Muscle of leg (tissue), 3 donors: ENCODE measurements at regions not wholly inside any gene's neighbourhood (a gene's known extent, or its start where the extent isn't known, plus 50 kb on each side); places are given as distances from the start of the nearest gene placed in this dataset.
"Not testable (repeated sequence)": the region's sequence is repeated elsewhere in the genome, so short reads cannot be mapped to it uniquely, and the experiment has no call there.

Source experiments
- DNase-seq: peaks from one replicate; pipeline ENCODE4 v3.0.0; 2013
- H3K27ac ChIP-seq: one replicate; pipeline ENCODE4 v1.5.1; 2013; ENCODE audit warnings: mild to moderate bottlenecking, low read length, control low read depth
- H3K27me3 ChIP-seq: one replicate; pipeline ENCODE4 v1.6.1; 2013; ENCODE audit warnings: low read length; ENCODE audit not compliant: control insufficient read depth, insufficient read depth
- H3K36me3 ChIP-seq: one replicate; pipeline ENCODE4 v1.6.1; 2013; ENCODE audit warnings: low read length; ENCODE audit not compliant: control insufficient read depth, insufficient read depth
- H3K4me1 ChIP-seq: one replicate; pipeline ENCODE4 v1.6.1; 2013; ENCODE audit warnings: low read length; ENCODE audit not compliant: control insufficient read depth, insufficient read depth
- H3K4me3 ChIP-seq: one replicate; pipeline ENCODE4 v1.5.1; 2013; ENCODE audit warnings: low read length, control low read depth
- H3K9me3 ChIP-seq: replicated peaks from 2 replicates; pipeline ENCODE4 v1.6.1; 2013; ENCODE audit warnings: low read depth, low read length; ENCODE audit not compliant: control insufficient read depth
- WGBS: methylation state at CpG from one replicate; pipeline ENCODE4 v1.1.5; 2013; ENCODE audit warnings: missing lambda C conversion rate; ENCODE audit not compliant: insufficient coverage; 5-methylcytosine and 5-hydroxymethylcytosine counted together

DNA sequence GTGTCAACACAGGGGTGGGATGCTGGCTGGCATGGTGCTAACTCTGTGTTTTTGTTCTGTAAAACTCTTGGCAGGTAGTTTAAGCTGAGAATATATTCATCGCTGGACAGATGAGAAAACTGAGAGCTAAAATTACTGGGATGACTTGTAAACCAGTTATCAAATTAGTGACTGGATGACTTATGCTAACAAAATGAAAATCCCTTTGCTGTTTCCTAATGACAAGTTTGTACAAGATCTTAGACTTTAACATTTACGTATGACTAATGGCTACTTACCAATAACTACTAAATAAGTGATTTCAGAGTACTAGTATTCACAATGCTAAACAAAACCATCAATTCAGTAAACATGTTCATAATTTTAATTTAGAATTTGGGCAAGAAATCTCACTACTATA lies 854.8 kb upstream of the ARRDC3 start:
- DNase-seq: no peak
- Histone ChIP-seq H3K9me3 (peaks cover 2% of the 10 kb centered on the region), H3K36me3 (no peaks in the 10 kb centered on the region), H3K4me1 (no peaks in the 10 kb centered on the region), H3K4me3 (no peak overlapping the region), H3K27ac (no peak overlapping the region), H3K27me3 (no peaks in the 10 kb centered on the region)
- 60% methylated on average over 1 of the region's 2 CpGs for WGBS

DNA sequence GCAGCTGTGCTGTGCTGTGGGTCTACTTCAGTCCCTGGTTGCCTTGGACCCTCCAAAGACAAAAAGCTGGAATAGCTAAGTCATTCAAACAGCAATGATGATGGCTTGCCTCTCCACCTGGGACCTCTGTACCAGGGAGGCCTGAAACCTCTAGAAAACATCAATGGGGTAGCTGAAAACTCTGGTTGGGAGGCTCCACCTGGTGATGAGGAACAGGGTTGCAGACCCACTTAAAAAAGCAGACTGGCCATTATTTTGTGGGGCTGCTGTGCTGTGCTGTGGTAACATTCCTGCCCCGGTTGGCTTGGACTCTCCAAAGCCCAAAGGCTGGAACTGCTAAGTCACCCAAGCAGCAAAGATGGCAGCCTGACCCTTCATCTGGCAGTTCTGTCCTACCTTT lies 839.3 kb upstream of the ARRDC3 start:
- Histone ChIP-seq H3K9me3 (peaks cover 34% of the 10 kb centered on the region), H3K4me3 (no peak overlapping the region), H3K36me3 (no peaks in the 10 kb centered on the region), H3K27ac (no peak overlapping the region), H3K4me1 (no peaks in the 10 kb centered on the region), H3K27me3 (no peaks in the 10 kb centered on the region)
- 69% methylated on average over 1 of the region's 1 CpG for WGBS
- no peak for DNase-seq

- H3K9me3 ChIP-seq: peaks cover 28% of the 10 kb centered on the region
- WGBS: no CpG with 5 or more reads among the region's 2 CpGs
- not testable (repeated sequence) for H3K4me1 ChIP-seq, DNase-seq, H3K36me3 ChIP-seq, H3K4me3 ChIP-seq, H3K27me3 ChIP-seq, H3K27ac ChIP-seq
Measured at GRCh38 chr5:92216852-92217251, 833.7 kb upstream of the ARRDC3 start.

GRCh38 chr5:92215116-92215515 lies 832.0 kb upstream of the ARRDC3 start:
- H3K9me3 ChIP-seq: peaks cover 27% of the 10 kb centered on the region
- no peaks in the 10 kb centered on the region for H3K4me1 ChIP-seq
- no peak overlapping the region for H3K27ac ChIP-seq
- H3K27me3 ChIP-seq: no peaks in the 10 kb centered on the region
- DNase-seq: no peak
- H3K36me3 ChIP-seq: no peaks in the 10 kb centered on the region
- WGBS: no CpG with 5 or more reads among the region's 1 CpG
- H3K4me3 ChIP-seq: no peak overlapping the region

DNA sequence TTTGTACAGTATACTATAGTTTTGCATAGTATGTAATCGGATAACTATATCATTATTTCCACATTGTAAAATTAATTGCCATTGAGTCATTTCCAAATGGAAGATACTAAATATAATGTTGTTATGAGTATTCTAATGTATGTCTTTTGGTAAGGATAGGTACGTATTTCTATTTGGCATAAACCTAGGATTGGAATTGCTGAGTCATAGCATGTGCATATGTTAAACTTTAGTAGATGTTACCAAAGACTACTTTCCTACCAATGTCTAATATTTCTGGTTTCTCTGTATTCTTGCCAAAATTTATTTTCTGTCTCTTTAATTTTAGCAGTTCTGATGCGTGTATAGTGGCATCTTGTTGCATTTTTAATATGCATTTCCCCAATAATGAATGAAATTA lies 825.1 kb upstream of the ARRDC3 start:
- H3K9me3 ChIP-seq: peaks cover 5% of the 10 kb centered on the region
- H3K27me3 ChIP-seq: no peaks in the 10 kb centered on the region
- H3K4me1 ChIP-seq: peaks cover 2% of the 10 kb centered on the region
- no peak overlapping the region for H3K4me3 ChIP-seq
- no peak for DNase-seq
- no peak overlapping the region for H3K27ac ChIP-seq
- H3K36me3 ChIP-seq: no peaks in the 10 kb centered on the region
- no CpG with 5 or more reads among the region's 3 CpGs for WGBS

DNA sequence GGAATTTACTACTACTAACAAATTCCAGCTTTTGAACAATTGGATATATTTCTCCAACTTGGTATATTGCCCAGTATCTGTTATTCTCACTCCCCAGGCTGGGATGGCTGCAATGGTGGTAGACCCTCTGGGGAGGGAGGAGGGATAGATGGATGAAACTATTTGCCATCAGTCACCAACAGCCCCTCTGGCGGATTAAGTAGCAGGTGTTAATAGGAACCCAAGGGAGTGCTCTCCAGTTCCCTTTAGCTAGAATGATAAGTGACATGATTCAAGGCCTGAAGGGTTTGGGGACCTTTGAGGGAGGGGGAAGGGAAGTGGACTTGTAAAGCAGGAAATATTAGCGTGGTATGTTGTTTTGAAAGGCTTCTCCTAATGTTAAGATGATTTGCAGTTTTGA lies 824.0 kb upstream of the ARRDC3 start:
- Histone ChIP-seq H3K4me1 (peaks cover 2% of the 10 kb centered on the region), H3K36me3 (no peaks in the 10 kb centered on the region), H3K9me3 (peaks cover 5% of the 10 kb centered on the region), H3K27me3 (no peaks in the 10 kb centered on the region), H3K4me3 (no peak overlapping the region), H3K27ac (no peak overlapping the region)
- peak; percentile 63 for DNase-seq
- WGBS: 0% methylated on average over 1 of the region's 2 CpGs

DNA sequence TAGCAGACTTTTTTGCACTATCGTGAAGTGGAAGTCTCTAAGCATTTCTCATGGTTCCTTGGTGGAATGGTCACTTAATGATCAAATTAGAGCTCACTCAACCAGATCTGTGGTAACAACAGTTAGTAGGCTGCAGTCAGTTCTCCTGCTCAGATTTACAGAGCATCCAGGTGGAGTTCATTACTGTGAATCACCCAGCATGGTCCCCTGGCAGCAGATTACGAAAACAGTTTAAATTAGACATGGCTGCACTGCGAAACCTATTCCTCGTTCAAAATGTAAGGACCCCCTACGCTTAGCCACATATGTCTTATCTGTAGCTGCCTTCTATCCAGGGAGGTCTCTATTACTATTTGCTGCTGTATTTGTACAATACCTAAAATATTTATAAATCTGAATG lies 823.6 kb upstream of the ARRDC3 start:
- Histone ChIP-seq H3K9me3 (peaks cover 5% of the 10 kb centered on the region), H3K4me3 (no peak overlapping the region), H3K27me3 (no peaks in the 10 kb centered on the region), H3K27ac (no peak overlapping the region), H3K36me3 (no peaks in the 10 kb centered on the region), H3K4me1 (peaks cover 2% of the 10 kb centered on the region)
- WGBS: 33% methylated on average over 1 of the region's 5 CpGs
- peak; percentile 51 for DNase-seq

DNA sequence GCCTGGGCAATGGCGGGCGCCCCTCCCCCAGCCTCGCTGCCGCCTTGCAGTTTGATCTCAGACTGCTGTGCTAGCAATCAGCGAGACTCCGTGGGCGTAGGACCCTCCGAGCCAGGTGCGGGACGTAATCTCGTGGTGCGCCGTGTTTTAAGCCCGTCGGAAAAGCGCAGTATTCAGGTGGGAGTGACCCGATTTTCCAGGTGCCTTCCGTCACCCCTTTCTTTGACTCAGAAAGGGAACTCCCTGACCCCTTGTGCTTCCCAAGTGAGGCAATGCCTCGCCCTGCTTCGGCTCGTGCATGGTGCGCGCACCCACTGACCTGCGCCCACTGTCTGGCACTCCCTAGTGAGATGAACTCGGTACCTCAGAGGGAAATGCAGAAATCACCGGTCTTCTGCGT lies 815.9 kb upstream of the ARRDC3 start:
- not testable (repeated sequence) for H3K36me3 ChIP-seq
- 93% methylated on average over 15 of the region's 27 CpGs for WGBS

DNA sequence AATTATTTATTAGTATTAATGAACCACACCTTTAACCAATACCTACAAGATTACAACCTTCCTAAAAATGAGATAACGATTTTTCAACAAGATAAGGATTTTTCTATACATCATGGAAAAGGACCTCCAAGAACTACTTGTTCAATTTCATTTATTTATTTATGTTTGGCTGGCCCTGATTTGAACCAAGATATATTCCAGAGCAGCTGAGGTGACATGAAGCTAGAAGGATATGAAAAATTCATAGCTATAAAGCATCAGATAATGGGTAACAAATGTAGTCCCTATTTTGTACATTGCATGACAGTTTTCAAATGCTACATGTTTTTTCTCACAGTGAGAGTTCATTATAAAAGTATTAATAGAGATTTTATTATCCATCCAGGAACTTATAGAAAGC lies 798.5 kb upstream of the ARRDC3 start:
- Histone ChIP-seq H3K4me1 (no peaks in the 10 kb centered on the region), H3K36me3 (no peaks in the 10 kb centered on the region), H3K27me3 (no peaks in the 10 kb centered on the region), H3K9me3 (no peaks in the 10 kb centered on the region), H3K4me3 (no peak overlapping the region), H3K27ac (no peak overlapping the region)
- peak; percentile 69 for DNase-seq
- no CpG with 5 or more reads among the region's 1 CpG for WGBS

More for the DNA sequence above, 815.9 kb upstream of the ARRDC3 start:
- not testable (repeated sequence) for H3K27me3 ChIP-seq, H3K4me1 ChIP-seq, DNase-seq, H3K4me3 ChIP-seq, H3K9me3 ChIP-seq, H3K27ac ChIP-seq

GRCh38 chr5:92180391-92180790 lies 797.3 kb upstream of the ARRDC3 start:
- no peak overlapping the region for H3K4me3 ChIP-seq
- H3K27me3 ChIP-seq: no peaks in the 10 kb centered on the region
- no peak overlapping the region for H3K27ac ChIP-seq
- H3K36me3 ChIP-seq: no peaks in the 10 kb centered on the region
- no peak for DNase-seq
- H3K4me1 ChIP-seq: no peaks in the 10 kb centered on the region
- H3K9me3 ChIP-seq: no peaks in the 10 kb centered on the region

- H3K4me3 ChIP-seq: no peak overlapping the region
- WGBS: no CpG with 5 or more reads among the region's 1 CpG
- H3K9me3 ChIP-seq: no peaks in the 10 kb centered on the region
- no peak for DNase-seq
- H3K27me3 ChIP-seq: no peaks in the 10 kb centered on the region
- H3K36me3 ChIP-seq: no peaks in the 10 kb centered on the region
- H3K27ac ChIP-seq: no peak overlapping the region
- no peaks in the 10 kb centered on the region for H3K4me1 ChIP-seq
Measured at GRCh38 chr5:92179651-92180050, 796.5 kb upstream of the ARRDC3 start.
